GM19397 (cell line): ENCODE measurements at regions not wholly inside any gene's neighbourhood (a gene's known extent, or its start where the extent isn't known, plus 50 kb on each side); places are given as distances from the start of the nearest gene placed in this dataset.

ENCODE experiments used
- ATAC-seq: cut with Tn5 transposase; IDR thresholded peaks from one replicate; pipeline ENCODE4 v1.9.1; 2021; ENCODE audit warnings: mild to moderate bottlenecking, moderate library complexity; ENCODE audit not compliant: unreplicated experiment

GRCh38 chr3:178048768-178049167 lies 487.5 kb upstream of the KCNMB2 start:
- ATAC-seq = no peak

- ATAC-seq = no peak
These were observed 481.8 kb upstream of the KCNMB2 start for GRCh38 chr3:178054471-178054870.

GRCh38 chr3:178055939-178056338 lies 480.3 kb upstream of the KCNMB2 start:
- no peak for ATAC-seq

GRCh38 chr3:178056868-178057267 lies 479.4 kb upstream of the KCNMB2 start:
- ATAC-seq = no peak

- no peak for ATAC-seq
These were observed 477.6 kb upstream of the KCNMB2 start for GRCh38 chr3:178058629-178059028.

- ATAC-seq = no peak
These were observed 477.1 kb upstream of the KCNMB2 start for GRCh38 chr3:178059119-178059518.

GRCh38 chr3:178059836-178060235 lies 476.4 kb upstream of the KCNMB2 start:
- ATAC-seq = no peak

- ATAC-seq = no peak
These were observed 475.8 kb upstream of the KCNMB2 start for GRCh38 chr3:178060407-178060806.

- no peak for ATAC-seq
These were observed 474.1 kb upstream of the KCNMB2 start for GRCh38 chr3:178062126-178062525.

- ATAC-seq = no peak
These were observed 472.8 kb upstream of the KCNMB2 start for GRCh38 chr3:178063461-178063860.

- no peak for ATAC-seq
These were observed 468.5 kb upstream of the KCNMB2 start for GRCh38 chr3:178067721-178068120.

- ATAC-seq = no peak
These were observed 463.6 kb upstream of the KCNMB2 start for GRCh38 chr3:178072391-178073305.

- no peak for ATAC-seq
These were observed 462.9 kb upstream of the KCNMB2 start for GRCh38 chr3:178073366-178073765.

GRCh38 chr3:178075344-178075743 lies 460.9 kb upstream of the KCNMB2 start:
- ATAC-seq = no peak

GRCh38 chr3:178078953-178079352 lies 457.3 kb upstream of the KCNMB2 start:
- no peak for ATAC-seq

GRCh38 chr3:178079966-178080365 lies 456.3 kb upstream of the KCNMB2 start:
- ATAC-seq = no peak

- ATAC-seq = no peak
These were observed 453.8 kb upstream of the KCNMB2 start for GRCh38 chr3:178082326-178082906.

- no peak for ATAC-seq
These were observed 452.1 kb upstream of the KCNMB2 start for GRCh38 chr3:178083906-178084866.

GRCh38 chr3:178084938-178085816 lies 451.1 kb upstream of the KCNMB2 start:
- ATAC-seq = no peak

- ATAC-seq = no peak
These were observed 450.5 kb upstream of the KCNMB2 start for GRCh38 chr3:178085817-178086123.
